GM19043 (cell line): ENCODE measurements at regions not wholly inside any gene's neighbourhood (a gene's known extent, or its start where the extent isn't known, plus 50 kb on each side); places are given as distances from the start of the nearest gene placed in this dataset.

ENCODE experiments used
- ATAC-seq: cut with Tn5 transposase; IDR thresholded peaks from one replicate; pipeline ENCODE4 v1.9.1; 2021; ENCODE audit warnings: low read depth; ENCODE audit not compliant: unreplicated experiment

DNA sequence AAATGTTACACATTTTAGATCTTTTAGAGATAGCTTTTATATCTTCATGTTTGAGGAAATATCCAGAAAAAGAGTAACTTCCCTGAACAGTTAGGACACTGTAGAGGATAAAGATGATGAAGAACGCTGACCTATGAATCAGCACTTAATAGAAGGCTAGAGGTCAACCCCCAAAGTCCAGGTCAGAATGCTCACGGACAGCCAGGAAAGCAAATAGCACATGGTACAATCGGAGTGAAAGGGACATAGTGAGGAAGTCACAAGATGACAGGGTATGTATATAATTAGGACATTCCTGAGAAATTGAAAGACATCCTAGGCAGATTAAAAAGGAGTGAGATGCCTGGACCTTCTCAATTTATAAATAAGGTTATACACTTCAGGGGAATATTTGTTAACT is 55.1 kb upstream of the CNTNAP4 start:
- no peak for ATAC-seq

DNA sequence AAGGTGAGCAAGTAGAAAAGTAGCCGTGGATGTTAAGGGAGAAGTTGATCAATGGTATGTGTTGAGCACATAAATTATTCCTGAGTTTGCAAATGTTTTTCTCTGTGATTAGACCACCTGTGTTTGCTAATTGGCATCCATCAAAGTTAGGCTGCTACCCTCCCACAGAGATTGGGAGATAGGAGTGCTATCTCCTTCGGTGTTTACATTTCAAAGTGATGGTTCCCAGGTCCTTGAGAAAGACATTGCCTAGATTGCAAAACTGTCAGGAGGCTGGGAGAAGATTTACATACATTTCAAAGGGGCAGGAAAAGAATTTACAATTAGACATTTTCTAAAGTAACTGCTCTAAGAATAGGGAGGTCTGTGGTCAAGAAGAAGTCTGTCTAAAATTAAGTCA is 54.3 kb upstream of the CNTNAP4 start:
- no peak for ATAC-seq

DNA sequence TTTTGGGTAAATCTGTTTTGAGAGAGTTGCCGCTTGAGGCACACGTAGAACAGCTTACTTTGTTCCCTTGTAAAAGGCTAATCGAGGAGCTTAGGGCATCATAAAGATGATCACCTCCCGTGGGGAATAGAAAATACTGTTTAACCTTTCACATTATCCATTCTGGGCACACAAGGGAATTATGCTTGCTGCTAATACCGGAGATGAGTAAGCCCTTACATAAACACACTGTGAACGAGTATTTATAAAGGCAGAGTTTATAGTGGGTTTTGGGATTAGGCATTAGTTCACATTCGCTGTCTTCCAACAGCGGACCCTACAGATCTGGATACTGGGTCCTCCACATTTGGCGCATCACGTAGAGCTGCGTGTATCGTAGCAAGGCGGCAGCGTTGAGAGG is 51.2 kb upstream of the CNTNAP4 start:
- ATAC-seq, result no peak

DNA sequence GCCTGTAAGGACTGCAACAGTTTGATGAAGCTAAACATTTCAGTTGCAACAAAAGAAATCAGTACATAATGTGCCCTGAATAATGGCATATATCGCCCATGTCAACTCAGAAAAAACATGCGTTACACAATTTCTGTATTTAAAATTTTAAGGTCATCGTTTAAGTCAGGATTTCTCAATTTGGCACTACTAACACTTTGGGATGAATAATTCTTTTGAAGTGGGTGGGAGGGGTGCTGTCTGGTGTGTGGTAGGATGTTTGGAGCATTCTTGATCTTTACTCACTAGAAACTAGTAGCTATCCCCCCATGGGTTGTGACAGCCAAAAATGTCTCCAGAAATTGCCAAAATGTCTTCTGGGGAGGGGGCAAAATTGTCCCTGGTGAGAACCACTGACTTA is 50.7 kb upstream of the CNTNAP4 start:
- no peak for ATAC-seq
